Nephron (organoid): ENCODE measurements at regions not wholly inside any gene's neighbourhood (a gene's known extent, or its start where the extent isn't known, plus 50 kb on each side); places are given as distances from the start of the nearest gene placed in this dataset.

Source experiments
- H3K27ac Mint-ChIP-seq, 3 experiments: 2 replicates each; pipeline ENCODE4 v1.8.0; 2020; ENCODE audit warnings: mixed read lengths in 3 of 3, mild to moderate bottlenecking in 2 of 3, moderate library complexity in 1 of 3
- H3K27me3 Mint-ChIP-seq: 2 replicates; pipeline ENCODE4 v1.8.0; 2021; ENCODE audit warnings: low read depth, mild to moderate bottlenecking, moderate library complexity, mixed read lengths
- H3K36me3 Mint-ChIP-seq: 2 replicates; pipeline ENCODE4 v1.8.0; 2020; ENCODE audit warnings: low read depth, mixed read lengths
- H3K4me1 Mint-ChIP-seq: 2 replicates; pipeline ENCODE4 v1.8.0; 2020; ENCODE audit warnings: mixed read lengths
- H3K4me3 Mint-ChIP-seq, 3 experiments: 2 replicates each; pipeline ENCODE4 v1.8.0; 2020; ENCODE audit warnings: mild to moderate bottlenecking in 3 of 3, mixed read lengths in 3 of 3, moderate library complexity in 2 of 3
- H3K9me3 Mint-ChIP-seq: 2 replicates; pipeline ENCODE4 v1.8.0; 2020; ENCODE audit warnings: mixed read lengths
- TF ChIP-seq, protein P1 (sequence below), 3 experiments: fragments of 200-600 bp; sonication (generic); IDR thresholded peaks; one replicate each; pipeline ENCODE4 v1.5.0; 2021; ENCODE audit warnings: antibody characterized with exemption in 3 of 3; ENCODE audit not compliant: unreplicated experiment in 3 of 3

GRCh38 chrX:46366381-46367207, 178.6 kb downstream of the ZNF674 start:
- H3K27me3 Mint-ChIP-seq = no peaks in the 10 kb centered on the region
- TF ChIP-seq, protein P1, sequence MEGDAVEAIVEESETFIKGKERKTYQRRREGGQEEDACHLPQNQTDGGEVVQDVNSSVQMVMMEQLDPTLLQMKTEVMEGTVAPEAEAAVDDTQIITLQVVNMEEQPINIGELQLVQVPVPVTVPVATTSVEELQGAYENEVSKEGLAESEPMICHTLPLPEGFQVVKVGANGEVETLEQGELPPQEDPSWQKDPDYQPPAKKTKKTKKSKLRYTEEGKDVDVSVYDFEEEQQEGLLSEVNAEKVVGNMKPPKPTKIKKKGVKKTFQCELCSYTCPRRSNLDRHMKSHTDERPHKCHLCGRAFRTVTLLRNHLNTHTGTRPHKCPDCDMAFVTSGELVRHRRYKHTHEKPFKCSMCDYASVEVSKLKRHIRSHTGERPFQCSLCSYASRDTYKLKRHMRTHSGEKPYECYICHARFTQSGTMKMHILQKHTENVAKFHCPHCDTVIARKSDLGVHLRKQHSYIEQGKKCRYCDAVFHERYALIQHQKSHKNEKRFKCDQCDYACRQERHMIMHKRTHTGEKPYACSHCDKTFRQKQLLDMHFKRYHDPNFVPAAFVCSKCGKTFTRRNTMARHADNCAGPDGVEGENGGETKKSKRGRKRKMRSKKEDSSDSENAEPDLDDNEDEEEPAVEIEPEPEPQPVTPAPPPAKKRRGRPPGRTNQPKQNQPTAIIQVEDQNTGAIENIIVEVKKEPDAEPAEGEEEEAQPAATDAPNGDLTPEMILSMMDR (IDR thresholded peaks at IDR 0.05; ENCODE audit: unreplicated experiment in 3 of 3) = no peak
- H3K9me3 Mint-ChIP-seq = peaks cover 5% of the 10 kb centered on the region
- H3K27ac Mint-ChIP-seq = no peak overlapping the region
- H3K36me3 Mint-ChIP-seq = no peaks in the 10 kb centered on the region
- no peak overlapping the region for H3K4me3 Mint-ChIP-seq
- H3K4me1 Mint-ChIP-seq = no peaks in the 10 kb centered on the region

DNA sequence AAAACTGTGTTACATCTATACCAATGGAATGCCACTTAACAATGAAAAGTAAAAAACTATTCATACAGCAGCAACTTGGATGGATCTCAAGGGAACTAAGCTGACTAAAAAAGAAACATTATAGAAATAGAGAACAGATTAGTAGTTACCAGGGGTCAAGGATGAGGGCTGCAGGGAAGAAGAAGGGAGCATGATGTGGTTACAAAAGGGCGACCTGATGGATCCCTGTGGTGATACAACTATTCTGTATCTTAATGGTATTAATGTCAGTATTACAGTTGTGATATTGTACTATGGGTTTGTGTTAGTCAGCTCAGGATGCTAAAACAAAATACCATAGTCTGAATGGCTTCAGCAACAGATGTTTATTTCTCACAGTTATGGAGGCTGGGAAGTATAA, 190.7 kb downstream of the ZNF674 start:
- no peaks in the 10 kb centered on the region for H3K36me3 Mint-ChIP-seq
- no peaks in the 10 kb centered on the region for H3K4me1 Mint-ChIP-seq
- no peak overlapping the region for H3K27ac Mint-ChIP-seq
- no peak overlapping the region for H3K4me3 Mint-ChIP-seq
- TF ChIP-seq, protein P1 (IDR thresholded peaks at IDR 0.05; ENCODE audit: unreplicated experiment in 3 of 3) = no peak
- H3K27me3 Mint-ChIP-seq = no peaks in the 10 kb centered on the region
- peaks cover 28% of the 10 kb centered on the region for H3K9me3 Mint-ChIP-seq

DNA sequence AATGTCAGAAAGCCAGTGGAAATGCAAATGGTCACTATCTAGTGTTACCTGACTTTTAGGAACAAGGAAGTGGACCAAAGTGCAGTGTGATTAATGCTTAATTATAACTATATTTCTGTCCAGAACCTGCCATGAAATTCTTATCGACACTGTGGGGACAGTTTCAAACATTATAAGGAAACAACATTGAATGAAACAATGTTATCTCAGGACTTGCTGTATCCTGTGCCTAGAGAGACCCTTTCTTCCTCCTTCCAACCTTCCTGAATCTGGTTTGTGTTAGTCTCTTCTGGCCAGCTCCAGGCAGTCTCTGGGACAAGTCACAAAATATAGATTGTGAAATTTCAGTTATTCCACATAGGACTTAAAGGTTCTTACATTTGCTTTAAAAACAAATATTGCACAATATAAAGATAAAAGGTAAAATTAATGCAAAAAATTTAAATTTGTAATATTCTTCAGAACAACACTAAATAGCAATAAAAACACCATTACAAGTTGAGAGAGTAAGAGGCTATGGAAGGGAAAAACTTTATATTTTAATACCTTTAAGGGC, 203.4 kb downstream of the ZNF674 start:
- H3K4me1 Mint-ChIP-seq = no peaks in the 10 kb centered on the region
- H3K36me3 Mint-ChIP-seq = no peaks in the 10 kb centered on the region
- H3K4me3 Mint-ChIP-seq = no peak overlapping the region
- peaks cover 12% of the 10 kb centered on the region for H3K9me3 Mint-ChIP-seq
- TF ChIP-seq, protein P1 (IDR thresholded peaks at IDR 0.05; ENCODE audit: unreplicated experiment in 3 of 3) = no peak
- no peak overlapping the region for H3K27ac Mint-ChIP-seq
- no peaks in the 10 kb centered on the region for H3K27me3 Mint-ChIP-seq

GRCh38 chrX:46340696-46341095, 204.5 kb downstream of the ZNF674 start:
- no peak overlapping the region for H3K4me3 Mint-ChIP-seq
- H3K4me1 Mint-ChIP-seq = no peaks in the 10 kb centered on the region
- H3K27ac Mint-ChIP-seq = no peak overlapping the region
- H3K27me3 Mint-ChIP-seq = no peaks in the 10 kb centered on the region
- TF ChIP-seq, protein P1 (IDR thresholded peaks at IDR 0.05; ENCODE audit: unreplicated experiment in 3 of 3) = no peak
- no peaks in the 10 kb centered on the region for H3K36me3 Mint-ChIP-seq
- H3K9me3 Mint-ChIP-seq = peaks cover 18% of the 10 kb centered on the region

DNA sequence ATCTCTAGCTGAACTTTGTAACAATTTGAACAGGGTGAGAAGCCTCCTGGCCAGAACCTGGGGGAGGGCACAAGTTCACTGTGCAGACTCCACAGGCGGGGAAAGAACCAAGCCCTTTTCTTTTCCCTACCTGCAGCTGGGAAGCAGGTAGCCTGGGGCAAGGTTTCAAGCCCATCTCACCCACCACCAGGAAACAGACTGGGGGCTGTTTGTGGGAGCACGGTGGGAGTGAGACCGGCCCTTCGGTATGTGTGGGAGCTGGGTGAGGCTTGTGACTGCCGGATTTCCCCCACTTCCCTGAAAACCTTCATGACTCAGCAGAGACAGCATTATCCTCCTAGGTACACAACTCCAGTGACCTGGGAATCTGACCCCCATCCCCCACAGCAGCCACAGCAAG, 211.7 kb downstream of the ZNF674 start:
- Mint-ChIP-seq H3K27me3 (no peaks in the 10 kb centered on the region), H3K4me3 (no peak overlapping the region), H3K36me3 (no peaks in the 10 kb centered on the region), H3K4me1 (no peaks in the 10 kb centered on the region), H3K27ac (no peak overlapping the region), H3K9me3 (peaks cover 27% of the 10 kb centered on the region)
- TF ChIP-seq, protein P1 (IDR thresholded peaks at IDR 0.05; ENCODE audit: unreplicated experiment in 3 of 3) = no peak

GRCh38 chrX:46330981-46331380, 214.2 kb downstream of the ZNF674 start:
- peaks cover 14% of the 10 kb centered on the region for H3K9me3 Mint-ChIP-seq
- no peaks in the 10 kb centered on the region for H3K36me3 Mint-ChIP-seq
- H3K27ac Mint-ChIP-seq = no peak overlapping the region
- H3K27me3 Mint-ChIP-seq = no peaks in the 10 kb centered on the region
- no peak overlapping the region for H3K4me3 Mint-ChIP-seq
- H3K4me1 Mint-ChIP-seq = peaks cover 13% of the 10 kb centered on the region
- TF ChIP-seq, protein P1 (IDR thresholded peaks at IDR 0.05; ENCODE audit: unreplicated experiment in 3 of 3) = no peak
